HepG2 (cell line): ENCODE measurements at regions not wholly inside any gene's neighbourhood (a gene's known extent, or its start where the extent isn't known, plus 50 kb on each side); places are given as distances from the start of the nearest gene placed in this dataset.
"Not testable (repeated sequence)": the region's sequence is repeated elsewhere in the genome, so short reads cannot be mapped to it uniquely, and the experiment has no call there.

Experiments
- BCL3 ChIP-seq: sonication (generic); formaldehyde crosslinking; IDR thresholded peaks from 2 replicates; pipeline ENCODE4 v1.5.1; 2020; ENCODE audit warnings: mild to moderate bottlenecking, missing genetic modification reagents, moderate library complexity
- CTCF ChIP-seq: sonication (generic); formaldehyde crosslinking; IDR thresholded peaks from 2 replicates; pipeline ENCODE4 v1.5.0; 2020; ENCODE audit warnings: mild to moderate bottlenecking, missing genetic modification reagents, moderate library complexity
- ESRRA ChIP-seq: sonication (generic); formaldehyde crosslinking; IDR thresholded peaks from 2 replicates; pipeline ENCODE4 v1.5.1; 2020; ENCODE audit warnings: mild to moderate bottlenecking, low read depth, missing genetic modification reagents
- GTF3A ChIP-seq: sonication (generic); formaldehyde crosslinking; conservative IDR thresholded peaks from 2 replicates; pipeline ENCODE4 v1.4.0; 2020; ENCODE audit warnings: mild to moderate bottlenecking, missing genetic modification reagents
- MAX ChIP-seq: IDR thresholded peaks from 2 replicates; pipeline ENCODE4 v1.6.1; 2012; ENCODE audit warnings: inconsistent platforms
- MXD4 ChIP-seq: IDR thresholded peaks from 2 replicates; pipeline ENCODE4 v1.6.1; 2016; ENCODE audit warnings: mild to moderate bottlenecking, missing biosample characterization, missing genetic modification reagents
- POLR2AphosphoS5 ChIP-seq: IDR thresholded peaks from 2 replicates; pipeline ENCODE4 v1.6.1; 2012; ENCODE audit warnings: low read depth, low read length
- PRDM15 ChIP-seq: sonication (generic); formaldehyde crosslinking; IDR thresholded peaks from 2 replicates; pipeline ENCODE4 v1.4.0; 2020; ENCODE audit warnings: missing genetic modification reagents
- RNF219 ChIP-seq: sonication (generic); formaldehyde crosslinking; IDR thresholded peaks from 2 replicates; pipeline ENCODE4 v1.5.0; 2020; ENCODE audit warnings: mild to moderate bottlenecking, missing genetic modification reagents
- SMARCC2 ChIP-seq: fragments of 450-650 bp; IDR thresholded peaks from 2 replicates; pipeline ENCODE4 v1.6.1; 2017; ENCODE audit warnings: antibody characterized with exemption, mild to moderate bottlenecking
- ZBTB21 ChIP-seq: sonication (generic); formaldehyde crosslinking; IDR thresholded peaks from 2 replicates; pipeline ENCODE4 v1.4.0; 2020; ENCODE audit warnings: missing genetic modification reagents
- ZBTB33 ChIP-seq: sonication (generic); formaldehyde crosslinking; IDR thresholded peaks from 2 replicates; pipeline ENCODE4 v1.4.0; 2020; ENCODE audit warnings: missing genetic modification reagents
- ZNF30 ChIP-seq: sonication (generic); formaldehyde crosslinking; IDR thresholded peaks from 2 replicates; pipeline ENCODE4 v1.5.0; 2020; ENCODE audit warnings: mild to moderate bottlenecking, missing genetic modification reagents
- ZSCAN5A ChIP-seq: sonication (generic); formaldehyde crosslinking; IDR thresholded peaks from 2 replicates; pipeline ENCODE4 v1.8.0; 2022; ENCODE audit warnings: mild to moderate bottlenecking, missing genetic modification reagents, borderline replicate concordance

GRCh38 chr2:91574255-91574654 lies 2882.8 kb downstream of the RPIA start:
- not testable (repeated sequence) for TF ChIP-seq PRDM15 (CRISPR knock-in tag); MXD4; GTF3A (CRISPR knock-in tag); ZSCAN5A (CRISPR knock-in tag); MAX; ESRRA; ZNF30; SMARCC2; RNF219 (CRISPR knock-in tag); BCL3 (CRISPR knock-in tag); CTCF; ZBTB33 (CRISPR knock-in tag); ZBTB21 (CRISPR knock-in tag); POLR2AphosphoS5
